HG03565 (cell line): ENCODE measurements at regions not wholly inside any gene's neighbourhood (a gene's known extent, or its start where the extent isn't known, plus 50 kb on each side); places are given as distances from the start of the nearest gene placed in this dataset.

Experiments used
- ATAC-seq: cut with Tn5 transposase; IDR thresholded peaks from one replicate; pipeline ENCODE4 v1.9.1; 2021; ENCODE audit warnings: mild to moderate bottlenecking, moderate library complexity; ENCODE audit not compliant: unreplicated experiment

GRCh38 chr4:127080141-127080540 is 552.6 kb upstream of the INTU start:
- no peak for ATAC-seq

- ATAC-seq: no peak
These were observed 551.7 kb upstream of the INTU start for GRCh38 chr4:127081041-127081440.

DNA sequence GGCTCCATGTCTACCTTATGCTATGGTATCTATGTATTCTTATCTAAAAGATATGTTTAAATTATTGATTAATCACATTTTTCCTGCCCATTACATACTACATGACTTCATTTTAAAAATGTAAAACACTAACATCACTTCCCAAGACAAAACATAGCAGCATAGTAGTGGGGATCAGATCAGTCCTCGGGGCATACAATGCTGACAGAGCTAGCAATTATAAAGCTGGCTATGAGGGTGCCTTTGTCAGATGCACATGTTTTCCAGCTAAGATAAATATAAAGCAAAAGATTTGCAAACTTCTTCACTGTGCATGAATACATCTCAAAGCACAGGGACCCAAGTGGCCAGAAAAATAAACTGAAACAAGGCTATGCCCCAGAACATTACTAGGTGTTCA is 549.8 kb upstream of the INTU start:
- no peak for ATAC-seq

DNA sequence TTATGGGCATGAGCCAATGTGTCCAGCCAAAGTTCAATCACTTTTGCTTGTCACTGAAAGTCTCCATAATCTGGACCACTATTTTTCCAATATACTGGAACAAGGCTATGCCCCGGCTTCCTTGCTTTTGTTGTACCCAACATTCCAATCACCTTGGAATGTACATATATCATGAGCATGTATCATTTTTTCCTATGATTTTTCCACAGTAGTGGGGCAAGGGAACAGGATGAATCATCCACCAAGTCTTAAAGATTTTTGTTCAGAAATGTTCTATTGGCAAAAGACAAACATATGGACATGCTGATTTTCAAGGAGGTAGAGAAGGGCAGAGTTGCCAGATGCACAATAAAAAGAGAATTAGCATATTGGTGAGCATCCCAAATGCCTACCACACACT is 548.1 kb upstream of the INTU start:
- no peak for ATAC-seq

DNA sequence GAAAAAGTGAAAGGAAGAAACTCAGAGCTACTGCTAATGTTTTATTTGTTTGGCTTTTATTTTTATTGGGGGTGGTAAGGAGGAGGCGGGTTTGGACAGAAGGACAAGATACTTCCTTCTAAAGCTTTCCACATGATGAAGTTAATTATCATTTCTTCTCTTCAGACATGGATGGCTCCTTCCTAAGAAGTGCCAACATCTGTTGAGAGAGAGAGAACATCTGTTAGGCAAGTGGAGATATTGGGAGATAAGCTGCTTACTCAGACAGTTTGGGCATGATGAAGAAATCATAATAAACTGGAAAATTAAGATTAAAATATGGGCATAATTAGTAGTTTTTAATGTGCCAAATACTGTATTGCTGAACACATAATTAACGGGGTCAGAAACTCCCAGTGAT is 535.7 kb upstream of the INTU start:
- no peak for ATAC-seq

- no peak for ATAC-seq
These were observed 530.4 kb upstream of the INTU start for GRCh38 chr4:127102361-127102760.

GRCh38 chr4:127103681-127104115 is 529.1 kb upstream of the INTU start:
- ATAC-seq: no peak

GRCh38 chr4:127113844-127114362 is 518.9 kb upstream of the INTU start:
- no peak for ATAC-seq

DNA sequence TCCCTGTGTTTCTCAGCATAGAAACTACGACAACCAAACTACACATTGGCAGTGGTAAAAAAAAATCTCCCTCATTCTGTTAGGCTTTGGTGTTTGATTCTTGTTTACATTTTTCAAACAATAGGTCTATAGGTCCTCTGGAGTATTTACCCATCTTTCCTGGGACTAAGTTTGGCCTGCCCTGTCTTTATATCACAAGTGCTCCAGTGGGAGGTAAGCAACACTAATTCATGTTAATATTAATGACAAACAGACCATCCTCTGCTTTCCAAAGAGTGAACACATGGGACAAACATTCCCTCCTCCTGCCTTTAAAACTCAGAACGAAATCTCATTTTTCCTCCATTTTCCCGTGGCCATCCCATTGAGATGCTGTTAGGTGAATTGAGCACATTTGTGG is 514.1 kb upstream of the INTU start:
- no peak for ATAC-seq

DNA sequence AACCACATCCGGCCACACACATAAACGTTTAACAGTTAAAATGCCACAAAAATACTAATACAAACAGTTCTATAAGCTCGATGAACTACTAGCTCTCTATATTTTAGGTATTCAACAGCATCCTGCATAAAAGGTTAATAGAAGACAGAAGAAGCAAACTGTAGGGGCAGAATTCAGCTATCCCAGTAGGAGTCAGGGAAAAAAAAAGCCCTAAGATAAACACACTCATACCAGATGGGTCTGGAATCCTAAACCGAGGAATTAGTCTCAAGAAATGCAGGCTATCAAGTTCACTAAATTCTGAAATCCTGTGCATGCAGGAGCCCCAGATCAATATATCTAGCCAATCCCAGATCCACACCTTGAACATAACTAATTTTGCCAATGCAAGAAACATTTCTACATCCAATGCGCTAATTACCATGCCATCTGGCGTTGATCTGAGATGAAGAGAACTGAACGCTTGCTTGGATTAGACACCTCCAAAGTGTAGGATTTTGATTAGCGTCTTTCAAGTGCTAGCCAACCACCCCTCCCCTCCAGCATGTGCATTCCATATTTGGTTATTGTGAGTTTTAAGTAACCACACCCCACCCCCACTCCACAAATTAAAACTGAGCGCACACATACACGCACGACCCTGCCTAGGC is 512.2 kb upstream of the INTU start:
- no peak for ATAC-seq

DNA sequence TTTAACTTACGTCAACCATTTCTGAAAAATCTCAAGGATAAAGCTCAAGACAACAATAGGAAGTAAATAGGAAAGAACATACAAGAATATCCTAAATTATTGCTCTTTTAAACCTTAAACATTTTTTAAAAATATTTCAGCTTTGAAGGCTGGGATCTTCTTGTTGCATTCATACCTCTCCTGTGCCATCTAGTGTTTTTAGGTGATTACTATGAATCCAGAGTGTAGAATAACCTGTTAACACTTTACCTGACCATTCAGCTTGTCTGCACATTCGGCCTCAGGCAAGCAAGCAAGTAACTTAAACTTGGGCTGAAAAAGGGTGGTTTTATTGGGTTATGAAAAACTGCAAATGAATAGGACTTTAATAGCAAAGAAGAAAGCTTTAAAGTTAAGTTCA is 507.8 kb upstream of the INTU start:
- no peak for ATAC-seq

- ATAC-seq: no peak
These were observed 506.0 kb upstream of the INTU start for GRCh38 chr4:127126718-127127117.

- no peak for ATAC-seq
These were observed 501.2 kb upstream of the INTU start for GRCh38 chr4:127131527-127131926.

DNA sequence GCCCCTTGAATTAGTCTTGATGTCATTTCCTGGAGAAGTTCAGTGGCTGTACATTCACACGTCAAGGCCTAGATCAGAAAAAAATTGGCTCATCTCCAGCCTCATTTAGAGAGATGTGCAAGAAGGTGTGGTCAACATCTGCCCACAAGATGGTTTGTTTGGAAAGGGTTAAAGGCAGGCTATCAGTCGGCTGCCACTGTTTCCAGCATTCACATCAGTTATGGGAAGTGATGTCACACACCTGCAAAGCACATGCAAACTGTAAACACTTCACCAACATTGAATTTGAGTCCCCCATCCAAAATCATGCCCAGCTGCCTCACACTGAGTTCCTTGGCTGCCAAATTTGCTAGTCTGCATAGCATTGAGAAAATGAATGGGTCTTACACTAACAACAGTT is 498.3 kb upstream of the INTU start:
- no peak for ATAC-seq

DNA sequence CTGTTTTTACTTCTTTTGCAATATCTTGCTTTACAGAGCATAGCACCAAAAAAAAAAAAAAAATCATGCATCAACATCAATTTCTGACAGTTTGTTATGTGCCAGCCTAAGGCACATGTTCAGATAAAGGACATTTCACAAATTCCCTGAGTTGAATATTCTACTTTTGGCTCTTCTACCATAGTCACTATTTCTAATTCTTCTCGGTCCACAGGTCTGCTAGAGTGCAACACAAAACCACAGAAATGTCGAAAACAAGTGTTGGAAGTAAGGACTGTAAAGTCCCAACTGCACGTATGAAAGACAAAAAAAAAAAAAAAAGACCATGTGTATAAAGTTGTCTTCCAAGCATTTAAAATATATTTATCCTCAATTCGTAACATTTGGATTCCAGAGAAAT is 494.2 kb upstream of the INTU start:
- ATAC-seq: no peak

- no peak for ATAC-seq
These were observed 492.9 kb upstream of the INTU start for GRCh38 chr4:127139788-127140286.

GRCh38 chr4:127140306-127140705 is 492.5 kb upstream of the INTU start:
- no peak for ATAC-seq

- ATAC-seq: no peak
These were observed 490.9 kb upstream of the INTU start for GRCh38 chr4:127141856-127142255.

DNA sequence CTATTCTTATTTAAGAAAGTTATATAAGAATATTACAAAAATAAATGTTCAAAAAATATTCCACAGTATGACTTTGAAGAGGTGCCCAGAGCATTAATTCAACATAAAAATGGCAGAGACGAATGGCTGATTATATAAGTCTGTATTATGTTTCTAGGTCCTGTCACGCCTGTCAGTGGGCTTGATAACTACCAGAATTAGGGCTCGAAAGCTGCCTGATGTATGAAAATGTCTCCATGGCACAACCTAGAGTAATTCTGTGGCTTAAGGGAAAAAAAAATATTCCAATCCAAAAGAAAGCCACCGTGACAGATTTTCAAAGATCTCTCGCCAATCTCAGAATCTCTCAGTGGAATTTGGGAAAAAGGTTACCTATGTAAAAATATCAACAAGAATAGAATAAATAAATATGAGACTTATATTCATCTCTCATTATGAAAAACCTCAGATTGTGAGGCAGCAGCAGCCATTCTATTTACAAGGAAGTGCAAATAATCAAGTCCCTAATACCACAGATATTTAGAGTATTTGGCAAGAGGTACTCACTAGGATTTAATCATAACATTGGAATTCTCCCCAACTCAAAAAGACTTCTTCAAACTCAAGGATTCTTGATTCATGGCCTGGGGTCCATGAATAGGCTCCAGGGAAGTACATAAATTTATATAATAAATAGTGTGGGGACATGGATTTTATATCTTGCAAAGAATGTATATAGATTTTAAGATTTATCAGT is 489.1 kb upstream of the INTU start:
- ATAC-seq: no peak

DNA sequence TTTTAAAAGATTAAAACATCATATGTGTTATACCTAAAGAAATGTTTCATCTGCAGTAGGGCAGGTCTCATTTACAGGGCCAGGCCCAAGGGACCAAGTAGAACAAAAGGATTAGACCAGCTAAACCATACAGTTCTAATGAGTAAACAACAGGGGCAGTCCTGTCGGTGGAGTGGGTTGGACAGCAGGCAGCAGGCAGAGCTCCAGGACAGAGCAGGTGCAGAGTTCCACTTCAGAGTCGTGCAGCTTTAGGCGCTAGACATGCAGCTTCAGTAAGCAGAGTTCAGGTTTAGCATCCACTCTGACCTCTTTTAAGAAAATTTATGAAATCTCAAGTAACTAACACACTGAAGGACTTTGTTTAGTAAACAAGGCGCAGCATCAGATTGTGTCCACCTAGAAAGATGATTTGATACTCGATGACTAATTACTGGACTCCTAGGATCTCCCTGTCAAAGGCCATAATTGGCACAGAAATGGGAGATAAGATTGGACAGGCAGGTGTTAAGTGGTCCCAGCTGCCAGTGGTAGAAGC is 487.7 kb upstream of the INTU start:
- no peak for ATAC-seq

DNA sequence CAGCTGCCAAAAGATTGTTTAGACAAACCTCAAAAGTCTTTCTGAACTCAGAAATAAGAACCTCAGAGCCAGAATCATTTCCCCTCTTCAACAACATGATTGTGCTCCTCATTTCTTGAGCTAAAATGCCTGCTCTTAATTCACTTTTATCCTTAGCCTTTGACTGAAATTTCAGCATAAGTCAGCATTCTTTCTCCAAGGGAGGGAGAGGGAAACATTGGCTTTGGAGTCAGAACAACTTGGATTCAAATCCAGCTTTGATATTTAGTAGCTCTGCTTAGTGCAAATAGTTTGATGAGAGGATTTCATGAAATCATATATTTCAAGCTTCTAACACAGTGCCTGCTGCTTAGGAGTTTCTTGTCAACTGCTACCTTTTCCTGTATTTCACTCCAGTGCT is 484.6 kb upstream of the INTU start:
- no peak for ATAC-seq

DNA sequence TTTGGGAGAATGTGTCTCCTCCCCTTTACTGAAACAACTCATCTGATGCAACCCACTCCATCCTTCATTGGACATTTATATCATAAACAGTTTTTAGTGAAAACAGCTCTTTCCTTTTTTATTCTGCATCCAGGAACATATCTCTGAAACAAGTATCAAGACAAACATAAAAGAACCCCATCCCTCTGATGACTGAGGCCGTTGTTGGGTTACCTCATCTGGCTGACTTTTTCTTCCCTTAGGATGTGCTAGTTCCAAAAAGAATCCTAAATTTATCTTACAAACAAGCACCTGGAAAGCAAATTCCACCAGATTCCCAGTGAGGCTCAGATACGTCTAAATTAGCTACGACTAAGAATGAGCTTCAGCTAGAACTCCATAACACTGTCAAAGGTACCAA is 483.7 kb upstream of the INTU start:
- no peak for ATAC-seq
